NB4 (cell line): ENCODE measurements at regions not wholly inside any gene's neighbourhood (a gene's known extent, or its start where the extent isn't known, plus 50 kb on each side); places are given as distances from the start of the nearest gene placed in this dataset.

Experiments
- DNase-seq: peaks from one replicate; pipeline ENCODE4 v3.0.0; 2010; ENCODE audit warnings: low read depth
- H3K4me3 ChIP-seq: one replicate; pipeline ENCODE4 v1.5.1; 2011; ENCODE audit warnings: mild to moderate bottlenecking, low read depth, low read length, moderate library complexity
- MYC ChIP-seq: IDR thresholded peaks from 2 replicates; pipeline ENCODE4 v1.6.1; 2011; ENCODE audit warnings: low read depth, low read length
- POLR2A ChIP-seq: IDR thresholded peaks from 2 replicates; pipeline ENCODE4 v1.6.1; 2011; ENCODE audit warnings: mild to moderate bottlenecking; ENCODE audit not compliant: insufficient read length; ENCODE audit errors: extremely low read depth
- TF ChIP-seq, protein P1 (sequence below): IDR thresholded peaks from one replicate; pipeline ENCODE4 v1.5.1; 2012; ENCODE audit warnings: low read depth, low read length
- TF ChIP-seq, protein P2 (sequence below): IDR thresholded peaks from 2 replicates; pipeline ENCODE4 v1.6.1; 2011; ENCODE audit warnings: low read depth, low read length

GRCh38 chr2:223147431-223147830, 95.4 kb downstream of the KCNE4 start:
- TF ChIP-seq, protein P1, sequence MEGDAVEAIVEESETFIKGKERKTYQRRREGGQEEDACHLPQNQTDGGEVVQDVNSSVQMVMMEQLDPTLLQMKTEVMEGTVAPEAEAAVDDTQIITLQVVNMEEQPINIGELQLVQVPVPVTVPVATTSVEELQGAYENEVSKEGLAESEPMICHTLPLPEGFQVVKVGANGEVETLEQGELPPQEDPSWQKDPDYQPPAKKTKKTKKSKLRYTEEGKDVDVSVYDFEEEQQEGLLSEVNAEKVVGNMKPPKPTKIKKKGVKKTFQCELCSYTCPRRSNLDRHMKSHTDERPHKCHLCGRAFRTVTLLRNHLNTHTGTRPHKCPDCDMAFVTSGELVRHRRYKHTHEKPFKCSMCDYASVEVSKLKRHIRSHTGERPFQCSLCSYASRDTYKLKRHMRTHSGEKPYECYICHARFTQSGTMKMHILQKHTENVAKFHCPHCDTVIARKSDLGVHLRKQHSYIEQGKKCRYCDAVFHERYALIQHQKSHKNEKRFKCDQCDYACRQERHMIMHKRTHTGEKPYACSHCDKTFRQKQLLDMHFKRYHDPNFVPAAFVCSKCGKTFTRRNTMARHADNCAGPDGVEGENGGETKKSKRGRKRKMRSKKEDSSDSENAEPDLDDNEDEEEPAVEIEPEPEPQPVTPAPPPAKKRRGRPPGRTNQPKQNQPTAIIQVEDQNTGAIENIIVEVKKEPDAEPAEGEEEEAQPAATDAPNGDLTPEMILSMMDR: no peak
- TF ChIP-seq, protein P2, sequence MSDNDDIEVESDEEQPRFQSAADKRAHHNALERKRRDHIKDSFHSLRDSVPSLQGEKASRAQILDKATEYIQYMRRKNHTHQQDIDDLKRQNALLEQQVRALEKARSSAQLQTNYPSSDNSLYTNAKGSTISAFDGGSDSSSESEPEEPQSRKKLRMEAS: no peak
- TF ChIP-seq MYC: no peak
- no peak for TF ChIP-seq POLR2A
- H3K4me3 ChIP-seq: no peak overlapping the region
- no peak for DNase-seq

GRCh38 chr2:223148516-223148915, 96.5 kb downstream of the KCNE4 start:
- no peak for DNase-seq
- TF ChIP-seq MYC: no peak
- TF ChIP-seq, protein P1: no peak
- TF ChIP-seq, protein P2: no peak
- TF ChIP-seq POLR2A: no peak

DNA sequence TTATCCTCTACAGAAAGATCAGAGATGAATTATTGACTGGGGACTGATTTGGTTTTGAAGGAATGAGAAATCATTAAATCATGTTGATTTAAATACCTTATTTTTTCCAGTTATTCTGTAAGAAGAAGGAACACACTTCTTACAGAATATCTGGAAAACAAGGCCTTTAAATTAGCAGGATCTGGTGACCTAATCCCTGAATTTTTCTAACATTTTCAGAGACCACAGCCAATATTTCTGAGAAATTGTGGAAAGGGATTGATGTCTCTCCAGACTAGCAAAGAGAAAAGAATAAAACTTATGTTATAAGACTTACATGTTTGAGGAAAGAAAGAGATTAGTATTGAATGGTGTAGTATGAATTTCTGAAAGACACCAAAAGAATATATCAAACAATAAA, 104.0 kb downstream of the KCNE4 start:
- TF ChIP-seq, protein P2: no peak
- TF ChIP-seq POLR2A (no peak), MYC (no peak)
- TF ChIP-seq, protein P1: no peak
- H3K4me3 ChIP-seq: no peak overlapping the region
- no peak for DNase-seq

More at GRCh38 chr2:223148516-223148915, 96.5 kb downstream of the KCNE4 start:
- no peak overlapping the region for H3K4me3 ChIP-seq

DNA sequence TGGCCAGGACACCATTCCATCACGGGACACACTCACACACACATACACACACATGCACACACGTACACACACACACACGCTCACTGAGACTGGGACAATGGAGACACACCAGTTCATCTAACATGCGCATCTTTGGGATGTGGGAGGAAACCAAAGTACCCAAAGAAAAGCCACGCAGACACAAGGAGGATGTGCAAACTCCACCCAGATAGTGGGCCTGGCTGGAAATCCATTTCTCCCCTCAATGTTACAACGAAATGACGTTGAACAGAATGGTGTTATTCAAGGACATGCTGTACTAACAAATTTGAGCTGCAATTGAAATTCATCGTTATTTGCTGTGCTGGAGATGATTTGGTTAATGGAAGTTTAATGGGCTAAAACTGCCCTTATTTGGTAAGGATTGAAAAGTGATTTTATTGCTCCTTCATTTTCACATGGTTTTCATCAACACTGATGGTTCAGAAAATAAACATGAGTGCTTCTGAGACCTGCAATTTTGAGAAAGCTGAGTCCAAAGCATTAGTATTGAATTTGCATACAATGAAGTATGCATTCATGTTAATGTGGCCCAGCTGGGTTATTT, 110.0 kb downstream of the KCNE4 start:
- H3K4me3 ChIP-seq: no peak overlapping the region
- TF ChIP-seq, protein P1: no peak
- TF ChIP-seq POLR2A: no peak
- TF ChIP-seq, protein P2: no peak
- no peak for TF ChIP-seq MYC
- DNase-seq: no peak

DNA sequence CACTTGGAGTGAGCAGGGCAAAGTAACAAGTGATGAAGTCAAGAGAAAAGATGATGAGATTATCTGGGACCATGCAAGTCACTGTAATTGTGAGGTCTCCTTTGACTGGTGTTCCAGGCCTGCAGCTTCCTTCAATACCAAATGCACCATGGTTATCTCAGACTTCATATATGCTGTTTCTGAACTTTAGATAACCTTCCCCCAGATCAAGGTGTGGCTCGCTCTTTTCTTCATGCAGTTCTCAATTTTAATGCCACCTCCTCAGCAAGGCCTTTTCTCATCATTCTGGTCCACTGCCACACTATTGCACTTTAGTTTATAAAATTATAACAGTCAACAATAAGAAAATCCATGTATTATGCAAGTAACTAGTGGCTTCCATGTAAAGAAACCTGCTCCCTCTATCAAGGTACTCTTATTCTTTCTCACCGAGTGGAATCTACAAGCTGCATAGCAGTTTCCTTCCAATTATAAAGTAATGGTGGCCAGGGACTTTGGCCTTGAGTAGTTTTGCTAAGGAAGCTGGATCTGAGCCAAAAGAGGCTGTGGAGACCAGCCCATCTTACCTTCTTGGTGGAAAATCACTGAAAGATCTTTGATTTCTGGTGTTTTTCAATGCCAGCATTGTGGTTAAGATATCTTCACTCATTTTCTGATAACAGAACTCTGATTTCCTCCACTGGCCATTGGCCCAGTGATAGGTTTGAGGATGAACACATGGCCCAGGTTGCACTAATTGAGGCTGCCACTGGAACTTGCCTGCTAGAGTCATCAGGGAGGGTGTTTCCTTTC, 113.6 kb downstream of the KCNE4 start:
- no peak for DNase-seq
- no peak overlapping the region for H3K4me3 ChIP-seq
- TF ChIP-seq POLR2A (no peak), MYC (no peak)

- DNase-seq: no peak
- TF ChIP-seq POLR2A: no peak
- no peak for TF ChIP-seq MYC
- TF ChIP-seq, protein P1: no peak
- TF ChIP-seq, protein P2: no peak
- no peak overlapping the region for H3K4me3 ChIP-seq
These were observed 114.2 kb downstream of the KCNE4 start for GRCh38 chr2:223166215-223166493.
